AG04449 (cell line): ENCODE measurements at regions not wholly inside any gene's neighbourhood (a gene's known extent, or its start where the extent isn't known, plus 50 kb on each side); places are given as distances from the start of the nearest gene placed in this dataset.

Source experiments
- CTCF ChIA-PET: fragments of 350-600 bp; formaldehyde crosslinking; extraction: SDS; loops from one replicate; lab custom pipeline; 2021; ENCODE audit warnings: antibody characterized with exemption; lab: Yijun Ruan, JAX
- POLR2A ChIA-PET: fragments of 400-600, 350-600 bp; formaldehyde crosslinking; extraction: SDS; loops from one replicate; lab custom pipeline; 2020; ENCODE audit warnings: antibody characterized with exemption, inconsistent platforms; lab: Yijun Ruan, JAX
- DNase-seq: peaks from one replicate; pipeline ENCODE4 v3.0.0-alpha.2; 2010; ENCODE audit warnings: low read depth, low spot score
- H3K4me3 ChIP-seq: 2 replicates; pipeline ENCODE4 v1.5.1; 2011; ENCODE audit warnings: low read depth, mild to moderate bottlenecking, control low read depth, low read length
- CTCF ChIP-seq: IDR thresholded peaks from one replicate; pipeline ENCODE4 v1.5.1; 2011; ENCODE audit warnings: mild to moderate bottlenecking, moderate library complexity, low read length, control low read depth, inconsistent platforms; ENCODE audit not compliant: insufficient read depth; ENCODE audit errors: missing control alignments

GRCh38 chr19:27738569-27739193 is 1474.3 kb downstream of the UQCRFS1 start:
- DNase-seq: no peak
- no peak overlapping the region for H3K4me3 ChIP-seq
- CTCF ChIA-PET: no interaction called here
- TF ChIP-seq CTCF: no peak
- POLR2A ChIA-PET: no interaction called here

- no peak for TF ChIP-seq CTCF
- DNase-seq: no peak
- ChIA-PET POLR2A (no interaction called here), CTCF (no interaction called here)
- no peak overlapping the region for H3K4me3 ChIP-seq
These were observed 1476.7 kb downstream of the UQCRFS1 start for GRCh38 chr19:27736225-27736624.

- no peak overlapping the region for H3K4me3 ChIP-seq
- TF ChIP-seq CTCF: no peak
- DNase-seq: no peak
- CTCF ChIA-PET: no interaction called here
- POLR2A ChIA-PET: no interaction called here
These were observed 1477.6 kb downstream of the UQCRFS1 start for GRCh38 chr19:27735314-27735713.

- H3K4me3 ChIP-seq: no peak overlapping the region
- no peak for DNase-seq
- ChIA-PET CTCF (no interaction called here), POLR2A (no interaction called here)
- TF ChIP-seq CTCF: no peak
These were observed 1478.3 kb downstream of the UQCRFS1 start for GRCh38 chr19:27734496-27735220.

GRCh38 chr19:27733551-27734266 is 1479.2 kb downstream of the UQCRFS1 start:
- H3K4me3 ChIP-seq: no peak overlapping the region
- TF ChIP-seq CTCF: no peak
- no peak for DNase-seq
- ChIA-PET CTCF (no interaction called here), POLR2A (no interaction called here)

- H3K4me3 ChIP-seq: no peak overlapping the region
- no peak for TF ChIP-seq CTCF
- CTCF ChIA-PET: no interaction called here
- DNase-seq: no peak
- POLR2A ChIA-PET: no interaction called here
These were observed 1483.6 kb downstream of the UQCRFS1 start for GRCh38 chr19:27729332-27729731.
